Liver (tissue), 6 donors: ENCODE measurements at regions not wholly inside any gene's neighbourhood (a gene's known extent, or its start where the extent isn't known, plus 50 kb on each side); places are given as distances from the start of the nearest gene placed in this dataset.
"Not testable (repeated sequence)": the region's sequence is repeated elsewhere in the genome, so short reads cannot be mapped to it uniquely, and the experiment has no call there.

Source experiments
- DNase-seq: peaks from one replicate; pipeline ENCODE4 v3.0.0-alpha.2; 2017; ENCODE audit warnings: low spot score
- H3K27ac ChIP-seq, 2 donors: one replicate each; pipeline ENCODE4 v1.7.0; 2013; ENCODE audit warnings: inconsistent platforms in 2 of 2, low read length in 2 of 2, control low read depth in 1 of 2, low read depth in 1 of 2, mild to moderate bottlenecking in 1 of 2
- H3K27me3 ChIP-seq, 4 donors: one replicate each; pipeline versions ENCODE4 v1.6.1 to v1.7.0; 2013; ENCODE audit warnings: low read length in 3 of 4, inconsistent platforms in 1 of 4, mild to moderate bottlenecking in 1 of 4, moderate library complexity in 1 of 4; ENCODE audit not compliant: control insufficient read depth in 4 of 4, insufficient read depth in 4 of 4
- H3K36me3 ChIP-seq, 4 donors: one replicate each; pipeline versions ENCODE4 v1.6.1 to v1.7.0; 2013; ENCODE audit warnings: low read length in 3 of 4, mild to moderate bottlenecking in 3 of 4, low read depth in 1 of 4, moderate library complexity in 1 of 4; ENCODE audit not compliant: control insufficient read depth in 4 of 4, insufficient read depth in 3 of 4
- H3K4me1 ChIP-seq, 4 donors: one replicate each; pipeline versions ENCODE4 v1.6.1 to v1.7.0; 2013; ENCODE audit warnings: low read length in 3 of 4, mild to moderate bottlenecking in 3 of 4, moderate library complexity in 1 of 4; ENCODE audit not compliant: control insufficient read depth in 4 of 4, insufficient read depth in 4 of 4
- H3K4me3 ChIP-seq, 3 donors: one replicate each; pipeline versions ENCODE4 v1.6.1 to v1.7.0; 2013; ENCODE audit warnings: low read length in 3 of 3, control low read depth in 1 of 3, low read depth in 1 of 3, mild to moderate bottlenecking in 1 of 3
- H3K9ac ChIP-seq, 2 donors: one replicate each; pipeline ENCODE4 v1.7.0; 2013; ENCODE audit warnings: low read length in 2 of 2, mild to moderate bottlenecking in 2 of 2, moderate library complexity in 2 of 2, control low read depth in 1 of 2, low read depth in 1 of 2
- H3K9me3 ChIP-seq, 4 donors: one replicate each; pipeline versions ENCODE4 v1.6.1 to v1.7.0; 2013; ENCODE audit warnings: low read length in 3 of 4; ENCODE audit not compliant: control insufficient read depth in 4 of 4
- WGBS: extraction: QIAGEN DNeasy Blood & Tissue Kit; methylation state at CpG from one replicate; pipeline ENCODE4 v1.1.7; 2013; 5-methylcytosine and 5-hydroxymethylcytosine counted together
- donor health status: healthy.
- donor health status: healthy.
- donor health status: healthy.

GRCh38 chr16:29196746-29197145 is 209.8 kb downstream of the NPIPB11 start:
- not testable (repeated sequence) for DNase-seq, H3K4me1 ChIP-seq

GRCh38 chr16:29195116-29195872 is 210.4 kb downstream of the LAT start:
- not testable (repeated sequence) for H3K27ac ChIP-seq
- 87% methylated on average over 19 of the region's 19 CpGs for WGBS

More at GRCh38 chr16:29196746-29197145, 209.8 kb downstream of the NPIPB11 start:
- WGBS = 94% methylated on average over 1 of the region's 1 CpG
- H3K4me3 ChIP-seq, H3K27me3 ChIP-seq, H3K9ac ChIP-seq, H3K9me3 ChIP-seq, H3K36me3 ChIP-seq, H3K27ac ChIP-seq: not testable (repeated sequence)

GRCh38 chr16:29194185-29194844 is 209.5 kb downstream of the LAT start:
- DNase-seq, H3K9ac ChIP-seq, H3K4me1 ChIP-seq, H3K36me3 ChIP-seq, H3K27me3 ChIP-seq, H3K27ac ChIP-seq, H3K4me3 ChIP-seq, H3K9me3 ChIP-seq: not testable (repeated sequence)
- WGBS = 81% methylated on average over 18 of the region's 21 CpGs

More at GRCh38 chr16:29195116-29195872, 210.4 kb downstream of the LAT start:
- H3K9ac ChIP-seq, H3K9me3 ChIP-seq, H3K4me1 ChIP-seq, H3K4me3 ChIP-seq, H3K27me3 ChIP-seq, DNase-seq, H3K36me3 ChIP-seq: not testable (repeated sequence)

- not testable (repeated sequence) for H3K4me3 ChIP-seq, H3K9me3 ChIP-seq, H3K9ac ChIP-seq, DNase-seq, H3K27me3 ChIP-seq, H3K36me3 ChIP-seq, H3K4me1 ChIP-seq, H3K27ac ChIP-seq
- WGBS = 96% methylated on average over 13 of the region's 13 CpGs
These were observed 208.8 kb downstream of the LAT start for GRCh38 chr16:29193634-29194033.

- H3K9ac ChIP-seq, H3K36me3 ChIP-seq, H3K9me3 ChIP-seq, H3K27ac ChIP-seq, H3K27me3 ChIP-seq, DNase-seq, H3K4me3 ChIP-seq, H3K4me1 ChIP-seq: not testable (repeated sequence)
- 97% methylated on average over 14 of the region's 14 CpGs for WGBS
These were observed 208.4 kb downstream of the LAT start for GRCh38 chr16:29193248-29193574.
